Epidermal melanocyte (primary cell): ENCODE measurements at regions not wholly inside any gene's neighbourhood (a gene's known extent, or its start where the extent isn't known, plus 50 kb on each side); places are given as distances from the start of the nearest gene placed in this dataset.
"Not testable (repeated sequence)": the region's sequence is repeated elsewhere in the genome, so short reads cannot be mapped to it uniquely, and the experiment has no call there.

Experiments used
- DNase-seq: peaks from one replicate; pipeline ENCODE4 v3.0.0; 2011; ENCODE audit warnings: low spot score; ENCODE audit not compliant: insufficient read length

- no peak for DNase-seq
Measured at GRCh38 chr1:217048104-217048707, 325.0 kb upstream of the ESRRG start.

- DNase-seq: no peak
Measured at GRCh38 chr1:217040711-217041455, 317.7 kb upstream of the ESRRG start.

GRCh38 chr1:217039926-217040325, 316.7 kb upstream of the ESRRG start:
- DNase-seq: no peak

GRCh38 chr1:217039139-217039538, 315.9 kb upstream of the ESRRG start:
- DNase-seq: not testable (repeated sequence)

GRCh38 chr1:217036757-217037156, 313.5 kb upstream of the ESRRG start:
- no peak for DNase-seq

GRCh38 chr1:217032715-217033367, 309.6 kb upstream of the ESRRG start:
- no peak for DNase-seq

GRCh38 chr1:217029281-217030157, 306.3 kb upstream of the ESRRG start:
- DNase-seq: no peak

- DNase-seq: no peak
Measured at GRCh38 chr1:217027403-217028080, 304.3 kb upstream of the ESRRG start.

GRCh38 chr1:217026531-217026930, 303.3 kb upstream of the ESRRG start:
- DNase-seq: no peak

- no peak for DNase-seq
Measured at GRCh38 chr1:217025381-217025780, 302.2 kb upstream of the ESRRG start.

GRCh38 chr1:217024911-217025310, 301.7 kb upstream of the ESRRG start:
- no peak for DNase-seq

GRCh38 chr1:217021956-217022355, 298.7 kb upstream of the ESRRG start:
- DNase-seq: no peak

GRCh38 chr1:217021400-217021799, 298.2 kb upstream of the ESRRG start:
- no peak for DNase-seq

- DNase-seq: no peak
Measured at GRCh38 chr1:217019475-217019874, 296.2 kb upstream of the ESRRG start.

GRCh38 chr1:217018648-217019047, 295.4 kb upstream of the ESRRG start:
- DNase-seq: no peak

GRCh38 chr1:217017165-217017564, 293.9 kb upstream of the ESRRG start:
- DNase-seq: no peak

GRCh38 chr1:217014066-217014465, 290.8 kb upstream of the ESRRG start:
- no peak for DNase-seq

- DNase-seq: no peak
Measured at GRCh38 chr1:217012659-217013058, 289.4 kb upstream of the ESRRG start.

GRCh38 chr1:217011097-217011496, 287.9 kb upstream of the ESRRG start:
- DNase-seq: no peak

GRCh38 chr1:217010253-217010652, 287.0 kb upstream of the ESRRG start:
- no peak for DNase-seq

GRCh38 chr1:217009376-217009775, 286.1 kb upstream of the ESRRG start:
- no peak for DNase-seq
